Pulmonary artery endothelial cell (primary cell): ENCODE measurements at regions not wholly inside any gene's neighbourhood (a gene's known extent, or its start where the extent isn't known, plus 50 kb on each side); places are given as distances from the start of the nearest gene placed in this dataset.

Source experiments
- DNase-seq: peaks from one replicate; pipeline ENCODE4 v3.0.0-alpha.2; 2011; ENCODE audit warnings: low read depth, low spot score

DNA sequence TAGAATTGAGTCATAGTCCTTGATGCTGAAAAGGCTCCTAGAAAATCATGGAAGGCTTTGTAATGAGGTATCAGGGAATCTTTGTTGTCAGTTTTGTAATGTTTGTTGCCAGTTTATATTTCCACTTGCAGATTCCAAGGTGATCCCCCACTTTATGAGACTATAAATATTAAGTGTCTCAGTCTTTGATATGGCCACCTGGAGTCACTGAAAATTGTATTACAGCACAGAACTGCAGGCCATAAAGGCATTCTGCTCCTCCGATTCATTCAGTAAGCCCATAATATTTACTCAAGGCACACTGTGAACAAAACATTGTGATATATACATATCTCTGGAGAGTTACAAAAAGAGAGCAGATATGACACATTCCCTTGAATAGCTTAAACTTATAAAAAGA, 457.8 kb upstream of the ZNF385D start:
- no peak for DNase-seq

DNA sequence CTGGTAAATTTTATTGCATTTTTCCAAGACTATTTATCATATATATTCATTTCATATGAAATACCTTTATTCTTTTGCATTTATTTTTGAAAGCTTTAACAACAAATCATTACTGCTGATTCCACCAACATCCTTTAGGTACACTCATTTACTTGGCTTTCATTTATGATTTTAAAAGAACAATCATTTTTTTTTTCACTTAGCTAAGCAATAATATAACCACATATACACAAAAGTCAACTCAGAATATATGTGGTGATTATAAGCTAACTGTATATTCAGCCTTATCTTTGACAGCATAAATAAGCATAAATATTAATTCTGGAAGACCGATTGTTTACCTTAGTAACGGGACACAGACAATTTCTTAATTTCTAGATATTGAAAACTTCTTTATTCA, 458.6 kb upstream of the ZNF385D start:
- DNase-seq, result no peak

DNA sequence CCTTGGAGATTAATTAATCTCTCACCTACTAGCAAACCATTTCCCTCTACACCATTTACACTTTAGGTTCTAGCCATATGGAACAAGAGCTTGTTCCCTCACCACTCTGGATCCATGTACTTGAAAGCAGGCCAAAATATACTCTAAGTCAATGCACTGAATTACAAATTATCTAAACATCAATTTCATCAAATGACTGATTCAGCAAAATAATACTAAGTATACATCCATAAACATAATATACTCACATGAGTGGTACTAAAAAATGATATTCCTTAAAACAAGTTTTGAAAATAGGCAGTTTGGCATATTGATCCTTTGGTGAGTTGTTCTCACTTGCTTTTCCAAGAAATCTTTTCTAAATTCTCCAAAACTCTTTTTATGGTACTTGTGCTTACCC, 459.7 kb upstream of the ZNF385D start:
- no peak for DNase-seq

DNA sequence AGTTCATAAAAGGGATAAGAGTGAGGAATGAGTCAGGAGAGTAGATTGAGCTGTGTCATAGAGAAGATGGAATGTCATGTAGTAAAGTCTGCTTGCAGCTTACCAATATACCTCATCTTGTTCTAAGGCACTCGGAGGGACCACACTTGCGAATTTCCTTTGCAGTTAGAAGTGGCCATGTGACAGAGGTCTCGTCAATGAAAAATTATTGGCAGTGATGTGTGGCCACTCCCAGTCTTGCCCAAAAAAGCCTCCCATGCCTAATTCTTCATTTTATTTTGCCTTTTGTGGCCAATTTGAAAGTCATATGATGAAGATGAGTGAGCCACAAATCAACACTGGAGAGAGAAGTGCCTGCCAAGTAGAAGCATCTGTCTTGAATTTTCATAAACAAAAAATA, 465.6 kb upstream of the ZNF385D start:
- no peak for DNase-seq

DNA sequence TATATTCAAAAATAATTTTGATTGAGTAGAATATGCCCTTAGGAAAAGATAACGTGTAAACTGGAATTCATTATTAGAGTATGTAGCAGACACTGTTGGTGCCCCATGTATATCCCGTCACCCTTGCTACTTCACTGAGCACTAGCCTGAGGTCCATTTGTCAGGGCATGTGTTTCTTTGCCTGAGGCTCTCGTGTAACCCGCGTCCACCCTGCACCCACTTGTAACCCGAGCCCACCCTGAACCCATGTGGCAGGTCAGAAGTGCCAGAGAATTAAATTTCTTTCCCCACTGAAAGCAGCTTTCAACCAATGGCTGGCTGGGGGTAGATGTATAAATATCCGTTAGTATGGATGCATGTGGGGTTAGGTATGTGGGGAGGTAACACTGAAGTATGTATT, 474.2 kb upstream of the ZNF385D start:
- DNase-seq, result no peak

DNA sequence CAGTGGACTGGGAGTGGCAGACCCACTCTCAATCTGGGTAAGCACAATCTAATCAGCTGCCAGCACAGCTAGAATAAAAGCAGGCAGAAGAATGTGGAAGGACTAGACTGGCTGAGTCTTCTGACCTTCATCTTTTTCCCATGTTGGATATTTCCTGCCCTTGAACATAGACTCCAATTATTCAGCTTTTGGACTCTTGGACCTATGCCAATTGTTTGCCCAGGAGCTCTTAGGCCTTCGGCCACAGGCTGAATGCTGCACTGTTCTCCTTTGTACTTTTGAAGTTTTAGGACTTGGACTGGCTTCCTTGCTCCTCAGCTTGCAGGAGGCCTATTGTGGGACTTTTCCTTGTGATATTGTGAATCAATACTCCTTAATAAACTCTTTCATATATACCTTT, 477.7 kb upstream of the ZNF385D start:
- DNase-seq, result no peak

DNA sequence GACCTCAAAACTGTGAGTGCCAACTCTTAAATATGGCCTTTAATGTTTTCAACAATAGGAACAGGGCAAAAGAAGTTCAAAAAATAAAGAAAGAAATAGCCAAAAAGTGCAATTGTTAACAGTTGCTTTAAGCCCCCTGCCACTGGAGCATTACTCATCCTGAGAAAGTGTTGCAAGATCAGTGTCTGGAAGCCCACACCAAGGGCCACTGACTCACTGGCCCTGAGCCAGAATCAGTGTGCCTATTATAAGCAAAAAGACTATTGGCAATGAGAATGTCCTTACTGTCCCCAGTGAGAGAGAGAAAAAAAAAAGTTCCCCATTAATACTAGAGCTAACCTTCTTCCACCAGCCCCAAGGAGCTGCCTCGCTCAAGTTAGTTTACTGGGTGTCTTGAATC, 480.1 kb upstream of the ZNF385D start:
- DNase-seq, result no peak

DNA sequence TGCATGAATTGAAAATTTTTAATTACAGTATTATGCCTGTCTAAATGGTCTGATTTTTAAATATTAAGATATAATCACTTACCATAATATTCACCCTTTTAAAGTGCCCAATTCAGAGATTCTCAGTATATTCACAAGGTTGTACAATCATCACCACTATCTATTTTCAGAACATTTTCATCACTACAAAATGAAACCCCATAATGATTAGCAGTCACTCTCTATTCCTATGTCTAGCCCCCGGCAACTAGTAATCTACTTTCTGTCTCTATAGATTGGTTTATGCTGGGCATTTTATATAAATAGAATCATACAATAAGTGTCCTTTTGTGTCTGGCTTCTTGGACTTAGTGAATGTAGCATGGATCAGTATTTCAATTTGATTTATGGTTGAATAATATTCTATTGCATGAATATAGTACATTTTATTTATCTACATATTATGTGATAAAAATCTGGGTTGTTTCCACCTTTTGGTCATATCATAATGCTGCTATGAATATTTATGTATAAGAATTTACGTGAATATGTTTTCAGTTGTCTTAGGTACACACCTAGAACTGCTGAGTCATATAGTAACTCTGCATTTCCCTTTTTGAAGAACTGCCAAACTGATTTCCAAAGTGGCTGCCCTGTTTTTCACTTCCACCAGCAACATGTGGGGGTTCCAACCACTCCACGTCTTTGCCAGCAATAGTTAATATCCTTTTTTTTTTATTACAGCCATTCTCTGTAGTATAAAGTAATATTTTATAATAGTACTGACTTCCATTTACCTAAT, 485.7 kb upstream of the ZNF385D start:
- DNase-seq, result no peak

DNA sequence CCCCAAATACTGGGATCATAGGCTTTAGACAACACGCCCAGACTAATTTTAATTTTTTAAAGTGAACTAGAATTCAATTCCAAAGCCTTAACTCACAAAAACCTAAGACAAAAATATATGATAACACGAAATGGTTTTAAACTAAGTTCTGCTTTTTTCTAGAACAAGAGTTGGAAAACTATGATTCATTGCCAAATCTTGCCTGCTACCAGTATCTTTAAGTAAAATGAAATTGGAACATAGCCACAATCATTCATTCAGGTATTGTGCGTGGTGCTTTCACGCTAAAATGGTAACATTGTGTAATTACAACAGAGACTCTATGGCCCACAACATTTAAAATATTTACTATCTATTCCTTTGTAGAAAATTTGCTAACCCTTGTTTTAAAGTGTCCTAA, 488.0 kb upstream of the ZNF385D start:
- DNase-seq, result no peak

DNA sequence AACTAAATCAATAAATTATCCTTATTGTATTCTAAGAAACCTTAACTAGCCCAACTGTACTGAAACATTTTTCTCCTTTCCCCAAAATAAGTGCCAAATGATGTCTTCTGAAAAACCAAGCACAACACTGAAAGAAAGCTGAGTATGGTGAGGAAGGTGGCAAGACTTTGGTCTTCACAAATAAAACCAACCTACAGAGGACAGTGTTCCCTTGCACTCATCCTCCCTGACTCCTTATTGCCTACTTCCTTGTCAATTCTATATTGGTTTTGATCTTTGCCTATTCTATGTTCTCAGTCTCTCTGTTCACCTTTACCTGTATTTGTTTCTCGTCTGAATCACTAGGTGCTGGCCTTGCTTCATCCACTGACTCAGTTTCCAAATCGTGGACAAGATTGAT, 490.1 kb upstream of the ZNF385D start:
- DNase-seq, result no peak

DNA sequence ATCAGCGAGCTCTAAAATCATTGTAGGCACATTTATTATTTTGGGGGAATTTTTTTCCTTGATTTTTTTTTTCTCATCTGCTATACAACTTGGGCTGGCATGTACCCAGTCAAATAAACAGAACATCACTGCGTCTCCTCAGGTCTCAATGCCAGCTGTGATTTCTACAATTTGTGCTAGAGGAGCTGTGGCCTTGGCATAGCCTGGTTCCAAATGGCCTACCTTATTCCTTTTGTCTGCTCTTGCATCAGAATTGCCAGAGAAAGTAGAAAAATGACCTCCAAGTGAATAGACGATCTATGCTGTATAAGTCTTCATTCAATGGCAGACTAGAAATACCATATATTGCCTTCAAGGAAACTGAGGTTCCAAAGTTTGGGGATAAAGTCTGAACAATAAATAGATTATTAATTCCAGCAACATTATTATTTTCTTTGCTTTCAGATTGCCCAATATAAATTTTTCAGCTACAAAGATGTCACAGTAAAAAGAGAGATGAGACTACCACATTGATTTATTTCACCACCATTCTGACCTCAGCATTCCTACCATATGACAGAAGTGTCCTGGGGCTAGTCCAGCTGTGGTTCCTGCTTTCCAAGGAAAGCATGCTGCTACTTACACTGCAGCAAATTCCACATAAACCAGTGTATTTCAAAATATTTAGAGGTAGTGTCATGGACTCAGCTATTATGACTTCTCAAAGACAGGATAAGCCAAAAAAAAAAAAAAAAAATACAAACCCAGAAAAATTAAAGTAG, 493.9 kb upstream of the ZNF385D start:
- no peak for DNase-seq

DNA sequence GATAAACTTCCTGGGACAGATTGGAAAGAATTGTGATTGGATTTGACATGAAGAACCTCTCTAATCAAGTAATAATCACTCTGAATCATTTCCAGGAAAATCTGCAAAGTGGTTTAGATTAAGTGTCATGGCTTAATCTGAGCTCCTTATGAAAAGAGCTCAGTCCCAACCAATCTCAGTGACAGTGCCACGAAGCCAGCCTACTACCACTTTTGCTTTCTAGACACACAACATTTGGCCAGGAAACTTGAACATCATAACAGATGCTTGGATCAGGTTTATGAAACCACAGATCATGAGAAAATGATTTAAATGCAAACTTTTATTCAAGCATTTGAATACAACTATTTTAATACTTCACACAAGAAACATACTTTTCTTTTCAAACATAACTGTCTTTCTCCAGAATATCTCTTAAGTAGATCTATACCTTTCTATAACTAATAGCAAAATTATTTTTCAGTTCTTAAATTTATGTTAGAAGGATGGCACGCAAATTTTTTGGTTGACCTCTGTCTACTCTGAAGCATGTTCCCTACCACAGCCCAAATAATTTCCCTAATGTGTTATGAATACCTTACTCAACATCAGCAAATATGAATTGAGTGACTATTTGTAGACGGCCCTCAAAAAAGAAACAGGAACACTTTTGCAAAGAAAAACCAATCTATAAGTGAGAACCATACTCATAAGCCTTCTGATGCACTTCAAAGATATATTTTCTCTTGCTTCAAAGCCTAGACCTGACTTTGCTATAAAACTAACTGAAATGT, 495.0 kb upstream of the ZNF385D start:
- DNase-seq, result no peak

DNA sequence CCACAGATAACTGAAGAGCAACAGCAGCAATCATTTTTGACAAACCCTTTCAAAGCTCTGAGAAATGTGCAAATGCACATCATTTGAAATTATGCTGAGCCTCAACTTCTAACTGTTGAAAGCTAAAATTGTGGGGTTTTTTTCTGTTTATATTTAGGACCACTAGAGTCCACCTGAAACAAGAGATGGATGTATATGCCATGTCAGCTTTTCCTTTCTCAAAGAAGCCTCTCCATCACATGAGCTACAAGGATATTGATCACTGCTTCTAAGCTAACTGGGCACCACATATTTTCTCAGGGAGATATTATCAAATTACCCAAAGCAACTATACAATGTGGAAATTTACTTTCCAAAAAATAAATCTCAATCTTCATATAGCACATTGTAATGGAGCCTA, 498.6 kb upstream of the ZNF385D start:
- no peak for DNase-seq

DNA sequence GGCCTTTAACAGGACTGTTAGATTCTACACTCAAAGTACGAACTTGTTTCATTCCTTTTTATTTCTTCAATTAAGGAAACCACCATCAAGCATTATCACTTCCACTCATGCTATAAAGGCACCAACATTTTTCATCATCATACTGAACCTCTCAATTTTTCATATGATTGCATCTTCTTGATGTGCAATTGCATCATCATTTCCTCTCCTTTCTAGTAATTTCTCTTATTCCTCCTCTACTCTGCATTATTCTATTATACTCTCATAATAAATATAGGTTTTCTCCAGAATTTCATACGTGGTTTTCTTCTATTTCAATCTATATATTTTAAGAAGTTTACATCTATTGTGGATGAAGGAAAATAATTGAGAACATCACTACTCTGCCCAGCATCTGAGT, 506.2 kb upstream of the ZNF385D start:
- DNase-seq, result no peak

DNA sequence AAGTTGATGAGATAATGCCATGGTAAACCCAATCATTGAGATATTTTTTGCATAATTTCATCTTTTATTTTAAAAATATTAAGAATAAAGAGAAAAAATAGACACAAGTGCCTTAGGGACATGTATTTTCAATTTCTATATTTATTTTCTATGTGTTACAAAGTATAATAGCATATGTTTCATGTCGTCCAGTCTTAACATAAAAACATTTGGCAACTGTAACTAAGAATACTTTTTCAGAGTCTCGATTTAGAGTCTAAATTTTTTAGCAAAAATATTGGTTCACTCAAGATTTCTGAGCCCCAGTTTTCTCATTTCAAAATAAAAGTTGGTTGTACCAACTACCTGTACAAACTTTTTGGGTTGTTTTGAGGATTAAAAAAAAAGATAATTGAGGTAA, 511.4 kb upstream of the ZNF385D start:
- DNase-seq, result no peak

DNA sequence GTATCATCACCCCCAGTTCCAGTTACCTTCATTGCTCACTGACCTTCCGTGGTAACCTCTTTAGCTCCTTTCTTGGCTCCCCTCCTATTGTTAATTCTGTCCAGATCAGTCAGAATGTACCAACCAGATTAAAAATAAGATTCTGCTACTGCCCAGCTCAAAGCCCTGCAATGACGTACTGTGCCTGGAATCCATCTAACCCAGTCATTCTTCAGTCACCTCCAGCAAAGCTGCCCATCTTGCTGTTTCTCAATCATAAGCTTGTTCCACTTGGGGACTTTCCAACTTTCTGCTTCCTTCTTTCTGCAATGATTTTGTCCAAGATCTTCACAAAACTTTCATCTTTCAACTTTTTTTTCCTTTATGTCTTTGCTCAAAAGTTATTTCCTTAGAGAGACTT, 512.0 kb upstream of the ZNF385D start:
- DNase-seq, result no peak

DNA sequence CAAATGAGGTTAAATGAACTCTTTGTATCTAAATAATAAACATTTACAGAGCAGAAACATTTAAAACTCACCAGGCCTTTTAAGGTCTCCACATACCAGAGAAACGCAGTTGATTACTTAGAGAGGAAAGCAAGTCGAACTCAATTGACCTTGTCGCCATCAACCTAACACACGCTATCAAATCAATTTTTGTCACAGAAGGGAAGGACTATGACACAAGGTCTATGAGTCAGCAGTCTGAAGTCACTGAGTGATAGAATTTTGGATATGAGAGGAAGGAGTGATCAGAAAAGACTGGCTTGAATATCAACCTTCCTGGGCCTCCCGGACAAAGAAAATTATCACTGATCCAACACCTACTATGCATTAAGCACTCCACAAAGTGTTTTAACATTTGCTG, 514.4 kb upstream of the ZNF385D start:
- DNase-seq, result no peak

DNA sequence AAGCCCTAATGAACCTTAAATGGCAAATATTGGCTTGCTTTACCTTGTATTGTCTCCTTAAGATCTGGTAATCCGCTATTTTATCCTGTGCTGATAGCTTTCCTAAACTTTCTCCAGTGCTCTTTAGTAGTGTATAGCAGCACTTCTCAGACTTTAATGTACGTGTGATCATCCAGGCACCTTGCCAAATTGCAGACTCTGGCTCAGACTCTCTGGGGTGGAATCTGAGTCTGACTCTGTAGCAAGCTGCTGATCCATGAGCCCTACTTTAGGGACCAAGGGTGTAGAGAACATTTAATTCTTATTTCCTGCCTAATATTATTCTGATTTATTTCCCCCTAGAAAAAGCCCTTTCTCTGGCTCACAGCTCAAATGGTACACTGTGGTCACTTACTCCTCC, 518.8 kb upstream of the ZNF385D start:
- DNase-seq, result no peak

DNA sequence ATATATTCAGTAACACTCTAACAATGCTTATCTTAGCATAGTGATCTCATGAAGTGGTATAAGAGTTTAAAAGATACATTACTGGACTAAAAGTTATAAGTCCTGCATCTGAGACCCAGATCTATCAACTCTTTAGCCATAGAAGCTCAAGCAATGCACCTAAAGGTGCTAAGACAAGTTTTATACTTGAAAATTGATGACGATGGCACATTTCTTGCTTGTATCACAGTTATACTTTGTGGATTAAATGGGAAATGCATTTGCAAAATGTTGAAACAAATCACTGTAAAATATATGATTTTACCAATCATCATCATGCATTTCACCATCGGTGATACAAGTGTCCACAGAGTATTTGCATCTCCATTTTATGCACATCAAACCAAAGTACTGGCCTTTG, 525.3 kb upstream of the ZNF385D start:
- no peak for DNase-seq

DNA sequence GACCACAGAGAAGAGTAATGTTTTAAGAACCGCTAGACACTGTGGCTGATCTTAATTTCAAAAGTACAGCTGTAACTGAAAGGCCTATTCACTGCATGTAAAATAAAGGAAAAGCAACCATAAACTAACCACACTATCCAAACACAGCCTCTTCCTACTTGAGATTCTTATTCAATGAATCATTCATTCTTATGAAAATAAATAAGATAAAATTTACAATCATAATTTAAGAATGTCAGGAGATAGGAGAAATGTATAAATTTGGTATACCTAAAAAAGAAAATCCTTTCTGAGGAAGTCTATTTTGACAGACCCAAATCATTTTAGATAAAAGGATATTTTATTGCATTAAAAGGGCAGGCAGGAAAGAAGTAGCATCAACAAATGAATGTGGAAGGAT, 533.5 kb upstream of the ZNF385D start:
- peak; percentile 20 for DNase-seq

DNA sequence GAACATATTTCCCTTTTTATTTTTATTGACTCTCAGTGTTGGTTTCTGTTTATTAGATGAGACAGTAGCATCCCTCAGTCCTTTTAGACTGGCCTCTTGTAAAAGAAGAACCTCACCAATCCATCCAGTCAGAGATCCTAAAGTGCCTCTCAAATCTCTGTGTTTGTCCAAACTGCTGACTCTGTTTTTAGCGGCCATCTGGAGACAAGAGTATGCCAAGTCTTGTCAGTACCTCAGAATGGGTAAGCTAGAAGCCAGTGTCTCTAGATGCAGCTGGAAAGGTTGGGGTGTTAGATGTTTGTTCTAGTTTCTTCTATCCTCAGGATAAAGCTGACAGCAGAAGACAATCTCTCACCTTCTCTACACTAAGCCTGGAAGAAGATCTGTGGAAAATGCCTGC, 537.7 kb upstream of the ZNF385D start:
- DNase-seq, result no peak

DNA sequence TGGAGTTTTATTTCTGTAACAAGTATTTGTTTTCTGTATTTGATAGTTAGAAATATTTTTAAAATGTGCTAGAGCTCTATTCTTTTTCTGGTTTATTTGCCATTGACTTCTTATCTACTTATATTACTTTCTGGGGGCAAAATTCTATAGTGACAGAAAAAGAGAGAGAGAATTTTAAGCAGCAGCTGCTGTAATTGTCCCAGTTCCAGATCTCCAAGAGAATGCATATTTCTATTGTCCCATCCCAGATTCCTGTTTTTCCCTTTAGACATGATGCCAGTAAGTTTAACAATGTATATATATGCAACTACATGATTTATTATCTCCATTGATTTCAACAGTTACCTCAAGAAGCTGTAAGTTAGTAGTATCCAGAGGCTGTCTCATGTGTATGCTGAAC, 541.7 kb upstream of the ZNF385D start:
- DNase-seq, result no peak
